ENCODE measurements at regions not wholly inside any gene's neighbourhood (a gene's known extent, or its start where the extent isn't known, plus 50 kb on each side); places are given as distances from the start of the nearest gene placed in this dataset.

GRCh38 chr1:60461925-60462595 is 388.5 kb upstream of the C1orf87 start:
- no peak for TF ChIP-seq CTCF (IDR thresholded peaks at IDR 0.05; ENCODE audit: extremely low read depth, missing control alignments)
- no peak for DNase-seq (ENCODE audit: low spot score)

DNA sequence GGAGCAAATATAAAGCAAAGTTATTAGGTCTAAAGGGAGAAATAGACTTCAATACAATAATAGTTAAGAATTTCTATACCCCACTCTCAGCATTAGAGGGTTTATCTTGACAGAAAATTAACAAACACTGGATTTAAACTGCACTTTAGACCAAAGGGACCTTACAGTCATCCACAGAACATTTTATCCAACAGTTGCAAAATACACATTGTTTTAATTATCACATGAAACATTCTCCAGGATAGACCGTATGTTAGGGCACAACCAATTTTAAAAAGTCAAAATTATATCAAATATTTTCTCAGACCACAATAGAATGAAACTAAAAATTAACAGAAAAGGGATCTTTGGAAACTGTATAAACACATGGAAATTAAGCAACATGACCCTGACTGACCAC is 384.5 kb upstream of the C1orf87 start:
- no peak for DNase-seq (ENCODE audit: low spot score)
- no peak for TF ChIP-seq CTCF (IDR thresholded peaks at IDR 0.05; ENCODE audit: extremely low read depth, missing control alignments)

DNA sequence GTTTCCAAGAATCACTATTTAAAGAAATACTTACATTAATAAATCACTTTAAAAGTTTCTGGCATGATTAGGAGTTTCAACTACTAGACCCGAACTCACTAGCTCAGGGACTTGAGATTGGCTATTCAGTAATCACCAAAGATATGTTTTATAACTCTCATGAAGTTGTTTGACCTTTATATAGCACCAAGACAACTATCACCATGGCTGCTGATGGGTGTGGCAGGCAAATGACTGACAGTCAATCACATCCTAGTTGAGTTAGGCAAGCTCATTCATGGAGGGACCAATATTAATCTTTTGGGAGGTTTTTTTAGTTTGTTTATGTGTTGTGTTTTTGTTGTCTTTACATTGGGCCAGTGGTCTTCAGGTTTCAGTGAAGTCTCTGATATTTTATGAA is 376.3 kb upstream of the C1orf87 start:
- no peak for TF ChIP-seq CTCF (IDR thresholded peaks at IDR 0.05; ENCODE audit: extremely low read depth, missing control alignments)
- DNase-seq (ENCODE audit: low spot score) = no peak

- TF ChIP-seq CTCF (IDR thresholded peaks at IDR 0.05; ENCODE audit: extremely low read depth, missing control alignments) = no peak
- no peak for DNase-seq (ENCODE audit: low spot score)
Measured at GRCh38 chr1:60448850-60449249, 375.3 kb upstream of the C1orf87 start.

DNA sequence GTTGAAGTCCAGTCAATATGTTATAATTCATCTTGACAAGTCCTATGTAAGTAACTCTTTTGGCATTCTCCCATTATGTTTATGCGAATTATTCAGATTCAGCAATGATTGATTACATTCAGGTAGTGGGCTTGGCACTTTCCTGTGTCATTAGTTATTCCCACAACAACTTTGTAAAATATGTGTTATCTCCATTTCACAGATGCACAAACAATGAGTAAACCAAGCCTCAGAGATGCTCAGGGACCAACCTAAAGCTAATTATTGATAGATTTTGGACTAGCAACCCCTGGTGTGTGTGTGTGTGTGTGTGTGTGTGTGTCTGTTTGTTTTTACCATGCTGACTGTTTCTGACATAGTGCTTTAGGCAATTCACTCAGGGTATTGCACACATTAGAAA is 371.1 kb upstream of the C1orf87 start:
- no peak for TF ChIP-seq CTCF (IDR thresholded peaks at IDR 0.05; ENCODE audit: extremely low read depth, missing control alignments)
- DNase-seq (ENCODE audit: low spot score) = no peak

- TF ChIP-seq CTCF (IDR thresholded peaks at IDR 0.05; ENCODE audit: extremely low read depth, missing control alignments) = no peak
- no peak for DNase-seq (ENCODE audit: low spot score)
Measured at GRCh38 chr1:60436186-60436585, 362.6 kb upstream of the C1orf87 start.

GRCh38 chr1:60431593-60431992 is 358.0 kb upstream of the C1orf87 start:
- TF ChIP-seq CTCF (IDR thresholded peaks at IDR 0.05; ENCODE audit: extremely low read depth, missing control alignments) = no peak
- DNase-seq (ENCODE audit: low spot score) = no peak
